ENCODE measurements at regions not wholly inside any gene's neighbourhood (a gene's known extent, or its start where the extent isn't known, plus 50 kb on each side); places are given as distances from the start of the nearest gene placed in this dataset.

DNA sequence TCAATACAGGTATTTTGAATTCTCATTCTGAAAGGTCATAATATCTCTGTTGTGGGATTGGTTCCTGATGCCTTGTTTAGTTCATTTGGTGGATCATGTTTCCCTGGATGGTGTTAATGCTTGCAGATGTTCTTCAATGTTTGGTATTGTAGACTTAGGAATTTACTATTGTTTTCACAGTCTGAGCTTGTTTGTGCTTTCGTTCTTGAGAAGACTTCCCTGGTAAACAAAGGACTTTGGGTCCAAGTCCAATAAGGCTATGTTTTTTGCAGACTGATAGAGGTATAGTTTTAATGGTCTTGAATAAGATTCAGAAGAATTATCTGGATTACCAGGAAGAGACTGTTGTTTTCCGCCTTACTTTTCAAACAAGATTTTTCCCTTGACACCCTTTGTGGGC is 1646.3 kb downstream of the AMY1C start:
- in situ Hi-C loops (cut with HindIII; ENCODE audit: low sequenced_read_pairs) = no loop called here
- TF ChIP-seq, protein P1, sequence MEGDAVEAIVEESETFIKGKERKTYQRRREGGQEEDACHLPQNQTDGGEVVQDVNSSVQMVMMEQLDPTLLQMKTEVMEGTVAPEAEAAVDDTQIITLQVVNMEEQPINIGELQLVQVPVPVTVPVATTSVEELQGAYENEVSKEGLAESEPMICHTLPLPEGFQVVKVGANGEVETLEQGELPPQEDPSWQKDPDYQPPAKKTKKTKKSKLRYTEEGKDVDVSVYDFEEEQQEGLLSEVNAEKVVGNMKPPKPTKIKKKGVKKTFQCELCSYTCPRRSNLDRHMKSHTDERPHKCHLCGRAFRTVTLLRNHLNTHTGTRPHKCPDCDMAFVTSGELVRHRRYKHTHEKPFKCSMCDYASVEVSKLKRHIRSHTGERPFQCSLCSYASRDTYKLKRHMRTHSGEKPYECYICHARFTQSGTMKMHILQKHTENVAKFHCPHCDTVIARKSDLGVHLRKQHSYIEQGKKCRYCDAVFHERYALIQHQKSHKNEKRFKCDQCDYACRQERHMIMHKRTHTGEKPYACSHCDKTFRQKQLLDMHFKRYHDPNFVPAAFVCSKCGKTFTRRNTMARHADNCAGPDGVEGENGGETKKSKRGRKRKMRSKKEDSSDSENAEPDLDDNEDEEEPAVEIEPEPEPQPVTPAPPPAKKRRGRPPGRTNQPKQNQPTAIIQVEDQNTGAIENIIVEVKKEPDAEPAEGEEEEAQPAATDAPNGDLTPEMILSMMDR (IDR thresholded peaks at IDR 0.05; ENCODE audit: low read depth, low read length, missing control alignments) = no peak
- no peak overlapping the region for H3K4me3 ChIP-seq (ENCODE audit: low read depth, low read length)
- no peak for DNase-seq (ENCODE audit: low read depth)

DNA sequence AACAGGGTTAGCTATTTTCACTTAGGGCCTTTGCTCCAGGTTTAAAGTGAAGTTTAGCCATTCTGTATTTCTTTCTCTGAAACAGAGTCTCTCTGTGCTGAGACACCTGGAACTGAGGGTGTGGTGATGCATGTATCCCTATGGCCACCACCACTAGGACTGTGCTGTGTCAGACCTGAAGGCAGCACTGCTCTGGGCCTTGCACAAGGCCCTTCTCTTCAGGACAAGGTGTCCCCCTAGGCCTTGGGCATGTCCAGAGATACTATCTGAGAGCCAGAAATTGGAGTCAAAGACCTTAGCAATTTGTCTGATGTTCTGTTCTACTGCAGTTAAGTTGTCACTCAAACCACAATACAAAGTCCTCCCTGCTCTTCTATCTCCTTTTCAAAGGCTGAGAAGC is 1649.2 kb downstream of the AMY1C start:
- TF ChIP-seq, protein P1 (IDR thresholded peaks at IDR 0.05; ENCODE audit: low read depth, low read length, missing control alignments) = no peak
- no peak overlapping the region for H3K4me3 ChIP-seq (ENCODE audit: low read depth, low read length)
- in situ Hi-C loops (cut with HindIII; ENCODE audit: low sequenced_read_pairs) = no loop called here
- no peak for DNase-seq (ENCODE audit: low read depth)

DNA sequence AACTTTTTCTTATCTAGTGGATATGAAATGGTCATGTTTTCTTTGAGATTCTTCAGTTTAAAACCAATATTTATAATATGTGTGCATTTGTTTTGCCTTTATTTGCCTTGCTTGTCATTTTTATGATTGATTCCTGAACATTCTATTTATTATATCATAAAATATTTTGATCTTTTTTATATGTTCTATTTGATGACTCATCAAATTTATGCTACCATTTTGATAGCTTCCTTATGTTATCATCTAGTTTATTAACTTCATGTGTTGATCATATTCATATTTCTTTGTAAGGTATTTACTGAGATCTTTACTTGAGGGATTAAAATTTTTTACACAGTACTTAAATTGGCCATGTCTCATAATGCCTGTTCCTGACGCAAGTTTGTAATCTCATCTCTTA is 1650.0 kb downstream of the AMY1C start:
- DNase-seq (ENCODE audit: low read depth) = no peak
- no peak overlapping the region for H3K4me3 ChIP-seq (ENCODE audit: low read depth, low read length)
- in situ Hi-C loops (cut with HindIII; ENCODE audit: low sequenced_read_pairs) = no loop called here
- TF ChIP-seq, protein P1 (IDR thresholded peaks at IDR 0.05; ENCODE audit: low read depth, low read length, missing control alignments) = no peak

DNA sequence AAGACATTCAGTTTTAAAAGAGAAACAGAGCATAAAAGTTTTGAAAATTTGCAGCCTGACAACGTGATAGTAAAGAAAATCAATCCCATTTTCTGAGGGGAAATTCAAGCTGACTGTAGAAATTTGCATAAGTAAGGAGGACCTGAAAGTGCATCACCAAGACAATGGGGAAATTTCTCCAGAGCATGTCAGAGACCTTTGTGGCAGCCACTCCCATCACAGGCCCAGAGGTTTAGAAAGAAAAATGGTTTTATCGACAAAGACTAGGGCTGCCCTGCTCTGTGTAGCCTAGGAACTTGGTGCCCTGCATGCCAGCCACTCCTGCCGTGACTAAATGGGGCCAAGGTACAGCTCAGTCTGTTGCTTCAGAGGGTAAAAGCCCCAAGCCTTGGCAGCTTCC is 1640.2 kb upstream of the PRMT6 start:
- no peak overlapping the region for H3K4me3 ChIP-seq (ENCODE audit: low read depth, low read length)
- in situ Hi-C loops (cut with HindIII; ENCODE audit: low sequenced_read_pairs) = no loop called here
- no peak for DNase-seq (ENCODE audit: low read depth)
- TF ChIP-seq, protein P1 (IDR thresholded peaks at IDR 0.05; ENCODE audit: low read depth, low read length, missing control alignments) = no peak

DNA sequence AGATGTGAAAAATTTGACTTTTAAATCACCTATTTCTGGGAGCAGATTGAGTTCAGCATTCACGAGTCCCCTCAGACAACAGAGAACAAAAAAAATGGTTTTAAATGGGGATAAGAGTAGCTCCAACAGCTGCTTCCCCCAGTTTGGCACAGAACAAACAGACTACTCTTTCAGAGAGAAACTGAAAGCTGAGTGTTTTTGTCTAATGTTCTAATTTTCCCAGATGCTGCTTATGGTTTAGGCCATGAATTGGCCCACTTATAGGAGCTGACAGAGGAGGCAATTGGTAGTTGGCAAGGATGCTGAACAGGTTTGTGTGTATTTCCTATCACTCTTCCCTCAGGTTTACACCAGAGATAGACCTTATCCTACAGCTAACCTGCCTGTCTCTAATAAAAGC is 1637.4 kb upstream of the PRMT6 start:
- H3K4me3 ChIP-seq (ENCODE audit: low read depth, low read length) = no peak overlapping the region
- TF ChIP-seq, protein P1 (IDR thresholded peaks at IDR 0.05; ENCODE audit: low read depth, low read length, missing control alignments) = no peak
- in situ Hi-C loops (cut with HindIII; ENCODE audit: low sequenced_read_pairs) = no loop called here
- no peak for DNase-seq (ENCODE audit: low read depth)

DNA sequence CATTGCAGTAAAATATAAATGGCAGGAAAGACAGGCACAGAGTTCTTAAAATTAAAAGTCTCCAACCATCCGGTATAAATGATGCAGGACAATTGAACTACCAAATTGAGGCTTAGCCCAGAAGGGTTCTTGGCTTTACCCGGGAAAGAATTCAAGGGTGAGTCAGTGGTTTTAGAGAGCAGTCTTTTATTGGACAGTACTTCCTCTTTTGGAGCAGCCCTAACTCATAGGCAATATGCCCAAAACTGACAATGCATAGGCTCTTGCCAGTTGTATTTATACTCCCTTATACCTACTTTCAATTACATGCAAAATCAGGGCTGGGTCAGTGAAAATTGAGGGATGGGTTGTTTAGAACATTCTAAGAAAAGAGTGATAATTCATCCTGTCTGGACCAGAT is 1628.9 kb upstream of the PRMT6 start:
- in situ Hi-C loops (cut with HindIII; ENCODE audit: low sequenced_read_pairs) = no loop called here
- no peak for DNase-seq (ENCODE audit: low read depth)

More for the DNA sequence above, 1628.9 kb upstream of the PRMT6 start:
- H3K4me3 ChIP-seq (ENCODE audit: low read depth, low read length) = no peak overlapping the region
- TF ChIP-seq, protein P1 (IDR thresholded peaks at IDR 0.05; ENCODE audit: low read depth, low read length, missing control alignments) = no peak
